Omental fat pad (tissue), 3 donors: ENCODE measurements at regions not wholly inside any gene's neighbourhood (a gene's known extent, or its start where the extent isn't known, plus 50 kb on each side); places are given as distances from the start of the nearest gene placed in this dataset.

Experiments
- ATAC-seq: fragments of 150-250 bp; one replicate; pipeline ENCODE4 v1.9.1; 2016; ENCODE audit warnings: mild to moderate bottlenecking, moderate library complexity; ENCODE audit not compliant: low FRiP score
- DNase-seq: peaks from one replicate; pipeline ENCODE4 v3.0.0-alpha.2; 2019; ENCODE audit warnings: low spot score
- TF ChIP-seq, protein P1 (sequence below), 3 donors: fragments of 450-650 bp; IDR thresholded peaks; one replicate each; pipeline ENCODE4 v1.5.1; 2016 to 2017; ENCODE audit warnings: antibody characterized with exemption in 3 of 3, mild to moderate bottlenecking in 3 of 3, moderate library complexity in 2 of 3

DNA sequence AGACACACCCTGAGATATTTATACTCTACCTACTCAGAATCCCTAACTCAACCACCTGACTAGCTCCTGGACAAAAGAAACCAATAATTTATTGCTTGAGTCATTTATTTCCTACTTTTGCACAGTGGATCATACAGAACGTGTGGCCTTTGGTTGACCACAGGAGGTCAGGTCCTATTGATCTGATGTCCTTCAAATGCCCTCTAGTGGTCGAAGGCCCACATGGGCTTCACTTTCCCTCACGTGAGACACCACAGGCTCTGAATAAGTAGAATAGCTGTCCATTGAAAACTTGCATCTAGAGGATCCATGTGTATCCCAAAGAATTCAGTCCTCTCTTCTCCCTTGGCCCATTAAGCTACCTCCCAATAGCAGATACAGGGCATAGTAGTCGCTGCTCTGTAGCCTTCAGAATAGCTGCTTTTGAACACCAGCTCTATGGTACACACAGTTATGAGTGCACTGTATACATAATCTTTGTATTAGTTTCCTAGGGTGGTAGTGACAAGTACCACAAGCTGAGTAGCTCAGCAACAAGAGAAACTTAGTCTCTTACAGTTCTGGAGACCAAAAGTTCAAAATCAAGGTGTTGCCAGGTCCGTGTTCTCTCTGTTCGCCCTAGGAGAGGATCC lies 177.6 kb upstream of the SMARCA2 start:
- ATAC-seq (no peak), DNase-seq (no peak)
- TF ChIP-seq, protein P1, sequence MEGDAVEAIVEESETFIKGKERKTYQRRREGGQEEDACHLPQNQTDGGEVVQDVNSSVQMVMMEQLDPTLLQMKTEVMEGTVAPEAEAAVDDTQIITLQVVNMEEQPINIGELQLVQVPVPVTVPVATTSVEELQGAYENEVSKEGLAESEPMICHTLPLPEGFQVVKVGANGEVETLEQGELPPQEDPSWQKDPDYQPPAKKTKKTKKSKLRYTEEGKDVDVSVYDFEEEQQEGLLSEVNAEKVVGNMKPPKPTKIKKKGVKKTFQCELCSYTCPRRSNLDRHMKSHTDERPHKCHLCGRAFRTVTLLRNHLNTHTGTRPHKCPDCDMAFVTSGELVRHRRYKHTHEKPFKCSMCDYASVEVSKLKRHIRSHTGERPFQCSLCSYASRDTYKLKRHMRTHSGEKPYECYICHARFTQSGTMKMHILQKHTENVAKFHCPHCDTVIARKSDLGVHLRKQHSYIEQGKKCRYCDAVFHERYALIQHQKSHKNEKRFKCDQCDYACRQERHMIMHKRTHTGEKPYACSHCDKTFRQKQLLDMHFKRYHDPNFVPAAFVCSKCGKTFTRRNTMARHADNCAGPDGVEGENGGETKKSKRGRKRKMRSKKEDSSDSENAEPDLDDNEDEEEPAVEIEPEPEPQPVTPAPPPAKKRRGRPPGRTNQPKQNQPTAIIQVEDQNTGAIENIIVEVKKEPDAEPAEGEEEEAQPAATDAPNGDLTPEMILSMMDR (IDR thresholded peaks at IDR 0.05), result no peak

DNA sequence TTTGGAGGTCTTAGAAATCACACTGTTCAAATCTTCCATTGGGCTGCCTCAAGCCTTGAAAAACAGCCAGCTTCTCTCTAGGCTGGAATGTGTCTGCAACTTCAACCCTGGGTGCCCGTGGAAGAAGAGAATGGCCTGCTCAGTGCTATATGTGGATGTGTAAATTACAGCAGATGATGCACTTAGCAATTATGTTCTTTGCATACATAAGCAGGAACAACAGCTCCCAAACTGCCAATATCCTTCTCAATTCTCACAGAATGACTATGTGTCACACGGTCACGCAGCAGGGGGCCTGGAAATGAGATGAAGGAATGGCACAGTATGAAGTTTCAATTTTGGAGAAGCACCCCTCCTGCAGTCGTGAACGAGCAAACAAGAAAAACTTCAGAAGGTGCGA lies 175.2 kb upstream of the SMARCA2 start:
- ATAC-seq (no peak), DNase-seq (no peak)
- TF ChIP-seq, protein P1 (IDR thresholded peaks at IDR 0.05), result no peak

DNA sequence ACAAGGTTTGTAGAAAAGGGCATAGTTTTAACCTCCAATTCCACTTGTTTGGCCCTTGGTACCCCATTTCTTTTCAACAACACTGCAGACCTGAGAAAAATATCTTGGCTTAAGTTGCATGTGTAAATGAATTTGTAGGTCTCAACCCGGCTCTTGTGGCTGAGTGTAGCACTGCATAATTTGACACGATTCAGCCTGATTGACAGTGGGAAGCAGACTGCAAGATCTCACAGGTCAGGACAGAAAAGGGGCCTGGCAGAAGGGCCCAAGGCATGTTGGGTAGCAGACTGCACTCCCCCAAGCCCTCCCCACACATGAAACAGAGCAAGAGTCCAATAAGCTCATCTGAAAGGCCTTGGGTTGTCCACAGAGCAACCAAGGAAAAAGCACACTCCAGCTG lies 169.7 kb upstream of the SMARCA2 start:
- DNase-seq (no peak), ATAC-seq (no peak)
- TF ChIP-seq, protein P1 (IDR thresholded peaks at IDR 0.05), result no peak

DNA sequence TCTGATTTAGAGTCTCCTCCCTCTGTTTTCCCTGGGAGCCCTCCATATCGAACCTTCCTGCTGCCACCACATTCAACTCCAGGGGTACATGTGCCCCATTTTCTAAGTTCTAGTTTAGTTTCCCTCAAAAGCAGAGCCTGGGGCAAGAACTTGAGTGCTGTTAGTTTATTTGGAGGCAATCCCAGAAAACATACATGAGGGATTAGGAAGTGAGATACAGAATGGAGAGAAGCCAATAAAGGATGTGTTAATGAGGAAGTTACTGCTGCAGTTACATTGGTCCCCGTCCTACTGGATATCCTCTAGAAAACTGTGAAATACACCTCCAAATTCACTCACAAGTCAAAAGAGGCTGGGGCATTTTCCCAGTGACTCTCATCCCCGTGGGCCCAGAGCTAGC lies 159.4 kb upstream of the SMARCA2 start:
- TF ChIP-seq, protein P1 (IDR thresholded peaks at IDR 0.05), result no peak
- ATAC-seq (no peak), DNase-seq (no peak)

DNA sequence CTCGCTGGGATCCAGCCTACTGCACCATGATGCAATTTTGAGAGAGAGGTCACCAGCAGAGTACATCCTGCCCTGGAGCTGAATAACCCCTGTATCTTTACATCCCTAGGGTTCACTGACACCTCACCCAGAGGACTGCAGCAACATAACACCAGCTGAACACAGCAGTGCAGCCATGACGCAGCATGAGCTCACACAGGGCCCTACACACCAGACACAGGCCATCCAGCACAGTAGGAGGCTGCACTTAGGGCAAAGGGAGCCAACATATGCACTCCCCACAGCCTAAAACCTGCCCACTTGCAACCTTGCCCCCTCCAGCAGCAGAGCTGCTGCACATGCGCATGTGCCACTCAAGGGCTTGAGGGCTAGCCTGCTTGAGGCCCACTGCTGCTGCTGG lies 157.3 kb upstream of the SMARCA2 start:
- ATAC-seq, result no peak
- no peak for DNase-seq
- TF ChIP-seq, protein P1 (IDR thresholded peaks at IDR 0.05), result no peak

DNA sequence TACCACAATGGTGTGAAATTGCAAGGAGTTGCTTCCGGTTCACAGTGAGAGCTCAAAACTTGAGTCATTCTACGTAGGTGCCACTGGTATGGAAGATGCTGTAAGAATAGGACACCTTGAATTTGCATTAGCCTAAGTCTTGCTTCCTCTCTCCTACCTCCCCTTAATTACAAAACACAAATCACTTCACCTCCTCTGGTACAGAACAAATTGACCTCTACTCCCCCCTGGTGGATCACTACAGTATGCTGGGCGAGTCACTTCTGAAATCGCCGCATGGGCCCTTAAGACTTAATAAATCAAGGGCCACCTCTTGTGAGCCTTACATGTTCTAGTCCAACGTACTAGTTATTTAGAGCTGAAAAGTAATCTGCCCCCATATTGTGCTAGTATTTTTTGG lies 145.3 kb upstream of the SMARCA2 start:
- TF ChIP-seq, protein P1 (IDR thresholded peaks at IDR 0.05), result no peak
- ATAC-seq (no peak), DNase-seq (no peak)

DNA sequence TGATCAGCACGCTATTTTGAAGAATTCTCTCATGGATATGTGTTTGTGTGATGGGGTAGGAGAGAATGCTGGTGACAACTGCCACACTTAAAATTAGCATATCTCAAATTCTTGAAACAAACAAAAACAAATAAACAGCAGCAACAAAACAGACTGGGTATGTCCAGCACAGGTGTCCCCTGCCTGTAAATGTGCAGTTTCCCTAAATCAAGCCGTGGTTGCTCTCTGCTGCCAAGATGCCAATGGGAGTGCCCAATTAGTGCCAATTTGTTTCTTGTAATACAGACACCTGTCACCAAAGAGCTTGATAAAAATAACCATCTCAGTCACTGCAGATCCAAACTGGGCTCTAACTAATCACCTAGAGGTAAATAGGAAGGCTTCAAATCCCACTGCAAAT lies 144.2 kb upstream of the SMARCA2 start:
- TF ChIP-seq, protein P1 (IDR thresholded peaks at IDR 0.05), result no peak
- DNase-seq (no peak), ATAC-seq (no peak)
